Activated naive CD4-positive, alpha-beta T cell treated with anti-CD3 and anti-CD28 coated beads, Interleukin-2, amount 10 ng/mL, durations not matched to agents 7 days and 5 days (primary cell): ENCODE measurements at regions not wholly inside any gene's neighbourhood (a gene's known extent, or its start where the extent isn't known, plus 50 kb on each side); places are given as distances from the start of the nearest gene placed in this dataset.

Experiments used
- CTCF ChIA-PET: fragments of 350-600 bp; sonication (Branson Sonifier 250); formaldehyde crosslinking; loops from one replicate; lab custom pipeline; 2021; ENCODE audit warnings: antibody characterized with exemption; lab: Charles Lee
- DNase-seq: peaks from one replicate; pipeline ENCODE4 v3.0.0-alpha.2; 2020
- H3K27ac Mint-ChIP-seq: one replicate; pipeline ENCODE4 v1.8.0; 2021; ENCODE audit warnings: mild to moderate bottlenecking, moderate library complexity, mixed read lengths
- H3K27me3 Mint-ChIP-seq: one replicate; pipeline ENCODE4 v1.8.0; 2021; ENCODE audit warnings: mild to moderate bottlenecking, mixed read lengths
- H3K36me3 Mint-ChIP-seq: one replicate; pipeline ENCODE4 v1.8.0; 2021; ENCODE audit warnings: mixed read lengths
- H3K4me1 Mint-ChIP-seq: one replicate; pipeline ENCODE4 v1.8.0; 2021; ENCODE audit warnings: mixed read lengths
- H3K4me3 Mint-ChIP-seq: one replicate; pipeline ENCODE4 v1.8.0; 2021; ENCODE audit warnings: mild to moderate bottlenecking, moderate library complexity, mixed read lengths
- H3K9me3 Mint-ChIP-seq: one replicate; pipeline ENCODE4 v1.8.0; 2021; ENCODE audit warnings: mixed read lengths

GRCh38 chr5:73339711-73340110, 108.9 kb downstream of the FOXD1 start:
- Mint-ChIP-seq H3K36me3 (no peaks in the 10 kb centered on the region), H3K4me3 (no peak overlapping the region), H3K27me3 (peaks cover 39% of the 10 kb centered on the region), H3K27ac (no peak overlapping the region), H3K4me1 (no peaks in the 10 kb centered on the region), H3K9me3 (no peaks in the 10 kb centered on the region)
- CTCF ChIA-PET, result no interaction called here
- DNase-seq, result no peak

- Mint-ChIP-seq H3K27me3 (peaks cover 43% of the 10 kb centered on the region), H3K4me1 (no peaks in the 10 kb centered on the region)
- CTCF ChIA-PET, result no interaction called here
These were observed 109.5 kb downstream of the FOXD1 start for GRCh38 chr5:73339051-73339575.

GRCh38 chr5:73338256-73339050, 110.1 kb downstream of the FOXD1 start:
- no peak for DNase-seq
- Mint-ChIP-seq H3K36me3 (no peaks in the 10 kb centered on the region), H3K4me1 (no peaks in the 10 kb centered on the region), H3K27ac (no peak overlapping the region), H3K27me3 (peaks cover 46% of the 10 kb centered on the region), H3K9me3 (no peaks in the 10 kb centered on the region), H3K4me3 (no peak overlapping the region)
- CTCF ChIA-PET, result no interaction called here

More at GRCh38 chr5:73339051-73339575, 109.5 kb downstream of the FOXD1 start:
- H3K9me3 Mint-ChIP-seq, result no peaks in the 10 kb centered on the region
- H3K36me3 Mint-ChIP-seq, result no peaks in the 10 kb centered on the region
- DNase-seq, result no peak
- H3K27ac Mint-ChIP-seq, result no peak overlapping the region
- no peak overlapping the region for H3K4me3 Mint-ChIP-seq

- Mint-ChIP-seq H3K4me1 (no peaks in the 10 kb centered on the region), H3K27ac (no peak overlapping the region), H3K36me3 (no peaks in the 10 kb centered on the region), H3K4me3 (no peak overlapping the region), H3K27me3 (peaks cover 46% of the 10 kb centered on the region), H3K9me3 (no peaks in the 10 kb centered on the region)
- CTCF ChIA-PET, result no interaction called here
- no peak for DNase-seq
These were observed 110.9 kb downstream of the FOXD1 start for GRCh38 chr5:73337586-73338255.

- CTCF ChIA-PET, result no interaction called here
- no peak overlapping the region for H3K4me3 Mint-ChIP-seq
- no peak for DNase-seq
- H3K27ac Mint-ChIP-seq, result no peak overlapping the region
- no peaks in the 10 kb centered on the region for H3K4me1 Mint-ChIP-seq
- no peaks in the 10 kb centered on the region for H3K9me3 Mint-ChIP-seq
- peaks cover 48% of the 10 kb centered on the region for H3K27me3 Mint-ChIP-seq
- no peaks in the 10 kb centered on the region for H3K36me3 Mint-ChIP-seq
These were observed 112.2 kb downstream of the FOXD1 start for GRCh38 chr5:73336366-73336765.

- H3K4me3 Mint-ChIP-seq, result no peak overlapping the region
- peaks cover 32% of the 10 kb centered on the region for H3K27me3 Mint-ChIP-seq
- CTCF ChIA-PET, result no interaction called here
- no peaks in the 10 kb centered on the region for H3K4me1 Mint-ChIP-seq
- no peaks in the 10 kb centered on the region for H3K36me3 Mint-ChIP-seq
- H3K27ac Mint-ChIP-seq, result no peak overlapping the region
- H3K9me3 Mint-ChIP-seq, result no peaks in the 10 kb centered on the region
- DNase-seq, result no peak
These were observed 114.5 kb downstream of the FOXD1 start for GRCh38 chr5:73333944-73334703.

GRCh38 chr5:73330613-73331012, 118.0 kb downstream of the FOXD1 start:
- Mint-ChIP-seq H3K27me3 (peaks cover 32% of the 10 kb centered on the region), H3K4me3 (no peak overlapping the region), H3K4me1 (no peaks in the 10 kb centered on the region), H3K27ac (no peak overlapping the region), H3K9me3 (no peaks in the 10 kb centered on the region), H3K36me3 (no peaks in the 10 kb centered on the region)
- no peak for DNase-seq
- CTCF ChIA-PET, result no interaction called here

GRCh38 chr5:73328640-73329039, 119.9 kb downstream of the FOXD1 start:
- no peaks in the 10 kb centered on the region for H3K9me3 Mint-ChIP-seq
- no peak overlapping the region for H3K27ac Mint-ChIP-seq
- DNase-seq, result no peak
- no peaks in the 10 kb centered on the region for H3K36me3 Mint-ChIP-seq
- peaks cover 36% of the 10 kb centered on the region for H3K27me3 Mint-ChIP-seq
- H3K4me1 Mint-ChIP-seq, result no peaks in the 10 kb centered on the region
- H3K4me3 Mint-ChIP-seq, result no peak overlapping the region
- CTCF ChIA-PET, result no interaction called here

GRCh38 chr5:73327908-73328455, 120.6 kb downstream of the FOXD1 start:
- CTCF ChIA-PET, result no interaction called here
- no peak for DNase-seq
- Mint-ChIP-seq H3K27me3 (peaks cover 35% of the 10 kb centered on the region), H3K9me3 (no peaks in the 10 kb centered on the region), H3K4me3 (no peak overlapping the region), H3K4me1 (no peaks in the 10 kb centered on the region), H3K36me3 (no peaks in the 10 kb centered on the region), H3K27ac (no peak overlapping the region)

GRCh38 chr5:73325546-73325945, 123.0 kb downstream of the FOXD1 start:
- Mint-ChIP-seq H3K4me3 (no peak overlapping the region), H3K4me1 (no peaks in the 10 kb centered on the region), H3K9me3 (no peaks in the 10 kb centered on the region), H3K27me3 (peaks cover 34% of the 10 kb centered on the region), H3K36me3 (no peaks in the 10 kb centered on the region), H3K27ac (no peak overlapping the region)
- no peak for DNase-seq
- CTCF ChIA-PET, result no interaction called here

- Mint-ChIP-seq H3K27ac (no peak overlapping the region), H3K9me3 (no peaks in the 10 kb centered on the region), H3K36me3 (no peaks in the 10 kb centered on the region), H3K4me3 (no peak overlapping the region), H3K27me3 (peaks cover 38% of the 10 kb centered on the region), H3K4me1 (no peaks in the 10 kb centered on the region)
- no peak for DNase-seq
- CTCF ChIA-PET, result no interaction called here
These were observed 125.1 kb downstream of the FOXD1 start for GRCh38 chr5:73323466-73323865.

GRCh38 chr5:73322437-73323076, 126.0 kb downstream of the FOXD1 start:
- Mint-ChIP-seq H3K27me3 (peaks cover 38% of the 10 kb centered on the region), H3K4me3 (no peak overlapping the region), H3K4me1 (no peaks in the 10 kb centered on the region), H3K9me3 (no peaks in the 10 kb centered on the region), H3K36me3 (no peaks in the 10 kb centered on the region), H3K27ac (no peak overlapping the region)
- DNase-seq, result no peak
- CTCF ChIA-PET, result no interaction called here

- CTCF ChIA-PET, result no interaction called here
- Mint-ChIP-seq H3K9me3 (no peaks in the 10 kb centered on the region), H3K36me3 (no peaks in the 10 kb centered on the region), H3K27me3 (peaks cover 42% of the 10 kb centered on the region), H3K27ac (no peak overlapping the region), H3K4me1 (no peaks in the 10 kb centered on the region), H3K4me3 (no peak overlapping the region)
- DNase-seq, result no peak
These were observed 126.7 kb downstream of the FOXD1 start for GRCh38 chr5:73321757-73322436.
